NCI-H82 treated with DMSO at 0.1 percent for 48 hours (cell line): ENCODE measurements at regions not wholly inside any gene's neighbourhood (a gene's known extent, or its start where the extent isn't known, plus 50 kb on each side); places are given as distances from the start of the nearest gene placed in this dataset.

Experiments
- DNase-seq: peaks from one replicate; lab custom pipeline; 2025; ENCODE audit not compliant: unreplicated experiment; lab: John Stamatoyannopoulos, UW

DNA sequence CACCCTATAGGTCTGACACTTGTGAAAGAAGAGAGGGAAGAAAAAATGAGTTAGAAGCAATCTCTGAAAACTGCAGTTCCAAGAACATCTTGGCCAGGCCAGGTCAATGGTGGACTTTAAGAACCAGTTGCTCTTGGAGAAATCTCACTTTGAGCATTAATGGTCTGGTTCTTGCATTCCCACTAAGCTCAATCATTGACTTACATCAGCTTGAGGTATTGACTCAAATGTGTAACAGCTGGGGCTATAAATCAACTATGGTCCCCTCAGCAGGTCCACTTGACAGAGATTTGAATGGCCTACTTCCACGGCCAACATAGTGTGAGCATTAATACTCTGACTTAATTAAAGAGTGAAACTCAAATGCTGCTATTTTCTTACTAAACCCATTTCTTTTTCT is 357.8 kb upstream of the RGMB start:
- no peak for DNase-seq

DNA sequence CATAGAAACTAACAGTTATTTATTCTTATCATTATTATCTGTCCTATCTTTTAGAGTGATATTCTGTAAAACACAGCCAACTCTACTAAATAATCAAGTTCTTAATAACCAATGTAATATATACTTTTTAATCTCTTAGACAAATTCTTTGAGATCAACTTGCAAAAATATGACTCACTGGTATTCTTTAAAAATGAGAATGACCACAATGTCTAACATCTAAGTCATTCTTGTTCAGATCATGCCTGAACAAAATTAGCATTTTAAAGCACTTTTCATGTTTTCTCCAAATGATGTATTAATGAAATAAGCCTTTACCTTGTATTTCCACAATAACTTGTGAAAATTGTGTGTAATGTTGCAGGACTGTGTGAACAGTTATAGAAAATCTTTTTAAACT is 356.9 kb upstream of the RGMB start:
- no peak for DNase-seq

DNA sequence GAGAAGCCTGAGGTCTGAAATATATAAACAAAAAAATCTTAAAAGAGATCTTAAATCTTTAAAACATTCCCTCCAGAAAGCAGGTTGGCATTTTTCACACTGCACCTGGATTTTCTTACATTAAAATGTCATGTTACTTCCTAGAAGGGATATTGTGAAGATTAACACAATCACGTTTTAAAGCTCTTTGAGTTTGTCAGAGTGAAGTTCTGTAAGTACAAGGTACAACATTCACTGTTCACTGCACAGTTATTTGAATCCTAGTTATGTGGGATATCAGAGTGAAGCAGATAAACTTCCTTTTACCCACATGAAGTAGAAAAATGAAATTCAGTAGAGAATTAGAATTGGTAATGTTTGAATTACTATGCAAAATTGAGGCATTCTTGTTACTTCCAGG is 353.6 kb upstream of the RGMB start:
- no peak for DNase-seq

DNA sequence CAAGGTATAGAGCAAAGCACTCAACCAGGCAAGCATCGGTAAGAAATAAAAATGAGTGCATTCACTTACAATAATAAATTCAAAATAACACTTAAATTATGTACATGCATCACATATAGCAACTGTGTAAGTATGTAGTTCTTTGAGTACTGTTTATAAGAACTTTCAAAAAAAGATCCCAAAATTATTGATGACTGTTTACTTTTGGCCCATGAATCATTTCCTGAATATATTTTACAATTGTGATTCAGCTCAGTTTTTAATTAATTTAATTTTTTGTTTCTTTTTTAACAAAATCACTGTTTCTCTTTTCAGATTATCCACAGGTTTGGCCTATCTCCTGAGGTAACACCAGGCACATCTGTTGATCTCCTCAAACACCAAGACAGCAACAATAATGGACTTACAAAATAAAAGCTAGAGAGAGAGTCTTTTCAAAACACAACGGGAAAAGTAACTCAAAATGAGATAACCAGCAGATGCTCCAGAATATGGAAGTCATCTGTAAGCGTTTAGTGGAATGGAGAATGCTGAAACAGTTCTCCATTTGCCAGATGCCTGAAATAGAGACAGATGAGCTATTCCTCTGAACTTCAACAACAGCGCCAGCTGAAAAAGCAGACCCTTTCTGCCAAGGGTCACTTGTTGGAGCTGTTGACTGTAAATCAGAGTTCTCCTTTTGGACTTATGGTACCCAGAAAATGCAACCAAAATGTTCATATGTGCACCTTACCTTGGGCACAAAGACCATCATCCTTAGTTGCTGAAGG is 348.6 kb upstream of the RGMB start:
- DNase-seq, result no peak

DNA sequence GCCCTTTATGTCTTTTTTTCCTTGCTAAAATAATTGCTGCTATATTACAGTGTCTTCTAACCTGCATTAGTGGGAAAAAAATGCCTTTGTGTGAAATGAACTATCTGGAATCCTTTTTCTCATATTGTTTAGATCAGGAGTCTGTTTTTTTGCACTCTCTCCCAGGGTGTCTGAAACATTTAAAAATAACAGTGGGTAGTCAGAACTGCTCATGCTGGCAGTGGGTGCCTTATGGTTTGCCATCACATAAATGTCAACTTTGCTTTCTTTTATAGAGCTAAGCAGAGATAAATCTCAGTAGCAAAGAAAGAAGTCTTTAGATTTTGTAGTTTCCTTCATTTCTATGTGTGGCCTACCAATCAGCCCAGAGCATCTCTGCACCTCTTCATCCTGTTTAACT is 347.8 kb upstream of the RGMB start:
- DNase-seq, result no peak

DNA sequence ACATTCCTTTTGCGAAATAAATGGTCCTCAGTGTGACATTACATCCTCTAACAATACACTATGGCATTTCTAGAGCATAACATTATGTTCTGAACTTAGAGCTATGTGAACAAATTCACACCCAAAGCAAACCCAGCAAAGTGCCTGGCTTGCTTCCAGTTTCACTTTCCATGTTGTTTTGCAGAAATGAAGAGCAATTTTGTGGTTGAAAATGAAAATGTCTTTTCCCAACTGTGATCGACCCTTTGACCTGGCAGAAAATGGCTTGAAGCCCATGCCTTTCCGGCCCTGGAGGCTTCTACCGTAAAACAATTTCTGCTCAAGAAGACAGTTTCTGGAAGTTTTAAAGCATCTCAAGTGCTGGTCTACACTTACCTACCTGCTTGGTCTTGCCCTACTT is 344.7 kb upstream of the RGMB start:
- no peak for DNase-seq

DNA sequence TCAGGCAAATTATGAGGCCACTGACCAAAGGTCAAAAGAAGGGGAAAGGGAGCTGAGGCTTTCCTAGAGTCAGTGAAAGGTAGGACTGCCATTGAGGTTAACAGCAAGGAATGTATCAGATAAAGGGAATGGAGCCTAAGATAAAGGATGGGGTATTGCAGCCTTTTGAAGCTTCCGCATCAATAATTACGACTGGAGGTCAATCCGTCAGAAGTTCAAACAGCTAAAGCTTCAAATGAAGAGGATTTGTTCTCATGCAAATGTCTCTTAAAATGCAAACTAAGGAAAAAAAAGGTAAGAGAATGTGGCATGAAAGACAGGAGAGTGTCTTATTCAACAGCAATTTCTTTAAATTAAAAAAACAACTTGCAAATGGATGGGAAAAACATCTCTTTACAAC is 341.1 kb upstream of the RGMB start:
- DNase-seq, result no peak

DNA sequence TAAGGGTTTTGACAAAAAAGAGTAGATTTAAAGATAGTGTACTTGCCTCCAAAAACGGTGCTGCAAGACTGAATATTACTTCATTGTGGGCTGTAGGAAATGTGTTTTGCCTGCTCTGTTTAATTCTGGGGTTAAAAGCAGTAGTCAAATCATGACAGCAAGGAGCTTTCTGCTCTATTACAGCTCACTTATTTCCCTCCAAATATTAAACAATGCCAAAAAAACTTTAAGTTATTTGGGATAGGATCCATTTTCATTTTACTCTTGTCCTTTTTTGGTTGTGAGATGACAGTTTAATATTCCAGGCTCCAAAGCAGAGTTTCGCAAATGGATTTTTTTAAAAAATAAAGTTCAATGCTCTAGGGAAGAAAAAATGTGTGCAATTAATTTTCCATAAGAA is 340.4 kb upstream of the RGMB start:
- DNase-seq, result no peak

DNA sequence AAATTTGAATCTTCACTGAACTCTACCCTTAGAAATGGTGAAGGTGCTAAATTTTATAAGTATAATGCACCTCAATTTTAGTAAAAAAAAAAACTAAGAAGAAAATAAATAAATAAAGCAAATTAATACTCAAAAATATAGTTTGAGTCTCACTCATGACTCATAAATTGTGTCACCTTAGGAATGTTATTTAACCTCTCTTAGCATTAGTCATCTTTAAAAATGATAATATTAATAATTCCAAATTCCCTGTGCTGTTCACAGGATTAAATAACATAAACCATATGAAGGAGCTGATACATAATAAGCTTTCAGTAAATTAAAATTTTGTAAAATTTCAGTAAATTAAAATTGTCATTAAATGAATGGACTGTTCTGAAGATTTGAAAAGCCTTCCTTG is 339.8 kb upstream of the RGMB start:
- no peak for DNase-seq

DNA sequence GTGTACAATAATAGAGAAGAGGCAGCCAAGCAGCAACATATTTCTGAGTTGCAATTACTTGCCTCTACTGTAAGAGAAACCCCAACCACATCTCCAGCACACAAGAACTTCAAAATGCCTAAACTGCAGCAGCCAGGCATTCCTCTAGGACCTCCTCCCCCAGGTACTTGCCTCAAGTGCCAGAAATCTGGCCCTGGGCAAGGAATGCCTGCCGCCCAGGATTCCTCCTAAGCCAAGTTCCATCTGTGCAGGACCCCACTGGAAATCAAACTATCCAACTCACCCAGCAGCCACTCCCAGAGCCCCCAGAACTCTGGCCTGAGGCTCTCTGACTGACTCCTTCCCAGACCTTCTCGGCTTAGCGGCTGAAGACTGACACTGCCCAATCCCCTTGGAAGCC is 336.8 kb upstream of the RGMB start:
- no peak for DNase-seq

DNA sequence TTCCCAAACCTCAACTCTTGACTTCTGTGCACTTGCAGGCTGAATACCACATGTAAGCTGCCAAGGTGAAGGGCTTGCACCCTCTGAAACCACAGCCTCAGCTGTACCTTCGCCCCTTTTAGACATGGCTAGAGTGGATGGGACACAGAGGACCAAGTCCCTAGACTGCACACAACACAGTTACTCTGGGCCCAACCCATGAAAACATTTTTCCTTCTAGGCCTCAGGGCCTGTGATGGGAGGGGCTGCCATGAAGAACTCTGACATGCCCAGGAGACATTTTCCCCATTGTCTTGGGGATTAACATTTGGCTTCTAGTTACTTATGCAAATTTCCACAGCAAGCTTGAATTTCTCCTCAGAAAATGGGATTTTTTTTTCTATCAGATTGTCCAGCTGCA is 331.0 kb upstream of the RGMB start:
- no peak for DNase-seq

DNA sequence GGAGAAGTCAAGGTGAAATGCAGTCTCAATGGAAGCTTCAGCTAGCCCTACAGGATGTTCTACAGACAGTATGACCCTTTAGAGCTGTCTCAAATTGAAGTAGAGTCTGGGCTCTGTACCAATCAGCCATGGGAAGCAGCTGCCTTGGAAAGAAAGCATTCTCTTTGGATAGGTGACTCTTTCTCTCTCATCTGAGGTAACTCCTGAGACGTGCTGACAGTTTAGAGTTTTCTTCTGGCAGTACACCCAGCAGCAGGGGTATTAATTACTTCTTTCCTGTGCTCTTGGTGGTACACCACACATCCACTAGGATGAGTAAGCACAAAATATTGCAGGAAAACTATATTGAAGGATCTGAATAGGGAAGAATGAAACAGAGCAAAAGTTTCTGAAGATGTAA is 329.6 kb upstream of the RGMB start:
- no peak for DNase-seq

DNA sequence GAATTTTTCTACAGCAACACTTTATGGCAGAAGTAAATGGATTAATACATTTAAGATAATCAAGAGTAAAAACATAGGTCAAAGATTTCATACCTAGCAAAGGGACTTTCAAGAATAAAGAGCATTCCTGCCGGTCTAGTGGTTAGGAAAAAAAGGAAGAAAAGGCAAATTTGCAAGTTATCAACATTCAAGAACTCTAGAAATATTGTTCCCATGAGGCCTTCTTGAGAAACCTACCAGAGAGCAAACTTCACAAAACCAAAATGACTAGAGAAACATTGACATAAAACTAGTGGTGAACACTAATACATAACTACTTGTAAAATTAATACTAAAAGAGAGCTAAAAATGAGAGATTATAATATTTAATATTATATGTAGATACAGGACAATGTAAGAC is 320.2 kb upstream of the RGMB start:
- no peak for DNase-seq

DNA sequence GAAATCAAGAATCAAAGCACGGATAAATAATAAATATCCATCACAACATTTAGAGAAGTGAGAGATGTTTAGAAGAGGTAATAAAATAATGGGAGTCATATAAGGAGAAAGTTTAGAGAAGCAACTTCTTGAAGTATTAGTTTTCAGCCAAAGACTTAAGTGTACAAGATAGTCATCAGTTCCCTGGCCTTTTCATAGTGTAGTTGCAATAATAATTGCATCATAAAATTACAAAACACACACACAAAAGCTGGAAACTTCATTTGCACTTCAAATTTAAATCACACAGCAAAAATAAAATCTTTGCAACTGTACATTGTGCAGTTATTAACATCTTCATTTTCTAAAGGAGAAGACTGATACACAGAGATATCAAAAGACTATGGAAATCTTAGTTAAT is 319.1 kb upstream of the RGMB start:
- DNase-seq, result no peak

DNA sequence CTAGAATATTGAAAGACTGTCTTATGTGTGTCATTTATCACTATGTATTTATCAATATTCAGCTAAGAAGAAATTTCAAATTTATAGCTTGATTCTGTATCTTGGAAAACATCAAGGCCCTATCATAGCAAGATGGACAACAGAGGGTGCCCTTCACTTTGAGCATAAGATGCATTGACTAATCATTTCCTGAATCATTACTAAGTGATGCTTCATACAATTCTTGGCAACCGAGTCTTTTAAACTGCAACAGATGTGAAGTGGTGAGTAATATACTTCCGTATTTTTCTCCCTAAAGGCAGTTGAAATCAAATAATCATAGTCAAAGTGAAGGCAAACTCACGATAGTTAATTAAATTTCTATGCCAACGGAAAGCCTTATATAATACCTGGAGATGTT is 318.6 kb upstream of the RGMB start:
- DNase-seq, result no peak

DNA sequence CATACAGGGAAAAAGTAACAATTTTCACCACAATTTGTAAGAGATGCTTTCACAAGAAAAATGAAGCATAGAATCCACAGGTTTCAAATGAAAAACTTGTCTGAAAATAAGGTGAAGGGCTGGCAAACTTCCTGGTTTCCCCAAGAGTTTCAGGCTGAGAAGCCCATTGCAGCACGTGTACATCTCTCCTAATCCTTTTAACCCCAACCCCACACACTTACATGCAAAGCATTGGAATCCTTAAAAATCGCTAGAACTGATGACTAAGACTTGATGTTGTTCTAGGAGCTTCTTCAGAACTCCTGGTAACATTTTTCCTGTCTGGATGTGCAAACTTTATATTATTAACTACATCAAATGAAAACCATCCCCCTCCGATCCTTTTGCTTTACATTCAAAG is 317.8 kb upstream of the RGMB start:
- no peak for DNase-seq

DNA sequence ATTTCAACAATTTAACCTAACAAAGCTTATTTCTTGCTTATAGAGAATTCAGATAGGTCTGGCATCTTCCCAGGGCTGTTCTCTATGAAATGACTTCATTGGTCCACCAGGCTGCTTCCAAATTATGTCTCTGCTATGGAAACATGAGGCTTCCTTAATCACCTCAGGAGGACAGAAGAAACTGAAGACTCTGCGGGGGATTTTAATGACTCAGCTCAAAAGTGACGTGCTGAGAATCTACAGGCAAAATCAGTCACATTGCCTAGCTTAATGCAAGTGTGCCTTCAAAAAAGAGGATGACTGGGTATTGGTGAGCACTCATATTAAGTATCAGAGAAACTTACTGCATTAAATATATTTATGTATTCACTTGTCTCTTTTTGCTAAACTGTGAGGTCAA is 315.5 kb upstream of the RGMB start:
- DNase-seq, result no peak

DNA sequence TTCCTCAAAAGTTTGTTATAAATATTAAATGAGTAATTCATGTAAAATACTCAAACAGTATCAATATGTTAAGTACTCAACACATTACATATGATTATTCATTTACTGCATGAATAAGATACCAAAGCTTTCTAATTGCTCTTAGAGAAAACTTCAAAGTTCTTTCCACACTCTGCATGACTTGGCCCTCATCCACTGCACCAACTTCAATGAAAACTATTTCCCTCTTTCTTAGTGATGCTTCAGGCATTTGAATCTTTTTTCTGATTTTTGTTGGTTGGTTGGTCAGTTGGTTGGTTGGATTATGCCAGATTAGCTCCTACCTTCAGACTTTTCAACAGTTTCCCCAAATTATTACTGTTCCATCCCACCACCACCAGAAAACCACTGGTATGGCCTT is 314.7 kb upstream of the RGMB start:
- DNase-seq, result no peak

DNA sequence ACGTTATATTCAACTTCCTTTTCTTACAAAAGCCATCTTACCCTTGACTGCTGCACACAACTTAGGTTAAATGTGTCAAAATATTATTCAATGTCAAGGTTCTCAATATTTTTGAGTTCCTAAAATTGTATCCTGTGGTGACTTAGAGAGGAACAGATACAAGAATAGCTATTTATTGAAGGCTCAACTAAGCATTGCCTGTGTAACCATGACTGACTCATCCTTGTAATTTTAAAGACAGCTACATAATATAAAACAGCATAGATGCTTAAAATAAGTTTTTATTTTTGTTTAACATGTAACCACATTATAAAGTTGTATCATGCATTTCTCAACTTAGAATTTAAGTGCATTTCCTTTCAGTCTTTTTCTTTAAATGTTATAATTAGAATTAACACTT is 312.9 kb upstream of the RGMB start:
- no peak for DNase-seq

DNA sequence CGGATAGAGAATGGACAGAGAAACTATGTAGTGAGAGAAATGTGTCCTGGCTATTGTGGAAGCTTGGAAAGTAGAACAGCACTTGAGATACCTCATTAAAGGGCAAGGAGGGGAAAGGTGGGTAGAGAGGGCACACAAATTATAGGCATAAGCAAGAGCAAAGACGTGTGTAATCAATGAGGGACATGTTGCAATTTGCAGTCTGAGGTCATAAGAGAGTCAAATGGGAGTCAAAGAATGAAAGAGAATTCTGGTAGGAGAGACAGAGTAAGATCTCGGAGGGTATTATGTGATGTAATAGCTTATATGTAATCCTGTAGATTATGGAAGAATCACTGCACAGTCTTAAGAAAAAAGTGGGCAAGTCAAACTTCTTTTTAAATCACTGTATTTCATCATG is 312.0 kb upstream of the RGMB start:
- DNase-seq, result no peak

DNA sequence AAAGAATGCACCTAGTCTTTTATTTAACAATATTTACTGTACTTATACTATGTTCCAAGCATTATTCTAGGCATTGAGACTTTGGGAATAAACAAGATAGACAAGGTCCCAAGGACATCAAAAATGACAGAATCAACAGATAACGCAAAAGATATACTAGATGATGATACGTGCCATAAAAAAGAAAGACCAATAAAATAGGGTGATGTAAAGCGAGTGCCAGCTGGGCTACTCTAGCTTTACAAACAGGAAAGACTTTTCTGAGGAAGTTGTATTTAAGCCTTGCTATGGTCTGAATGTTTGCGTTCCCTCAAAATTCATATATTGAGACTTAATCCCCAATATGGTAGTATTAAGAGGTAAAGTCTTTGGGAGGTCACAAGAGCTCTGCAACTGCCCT is 310.2 kb upstream of the RGMB start:
- DNase-seq, result no peak

DNA sequence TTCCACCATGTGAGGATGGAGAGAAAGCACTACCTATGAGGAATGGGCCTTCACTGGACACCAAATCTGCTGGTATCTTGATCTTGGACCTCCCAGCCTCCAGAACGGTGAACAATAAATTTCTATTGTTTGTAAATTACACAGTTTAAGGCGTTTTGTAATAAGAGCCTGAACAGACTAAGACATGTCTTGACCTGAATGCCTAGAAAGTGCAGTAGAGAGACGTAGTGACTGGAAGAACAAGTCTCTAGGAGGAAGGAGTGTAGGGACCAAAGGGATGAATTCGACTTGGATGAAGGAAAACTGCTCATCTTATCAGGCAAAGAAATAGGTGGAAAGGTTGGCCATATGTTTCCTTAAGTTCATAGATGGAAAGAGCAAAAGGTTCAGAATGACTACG is 309.8 kb upstream of the RGMB start:
- no peak for DNase-seq

DNA sequence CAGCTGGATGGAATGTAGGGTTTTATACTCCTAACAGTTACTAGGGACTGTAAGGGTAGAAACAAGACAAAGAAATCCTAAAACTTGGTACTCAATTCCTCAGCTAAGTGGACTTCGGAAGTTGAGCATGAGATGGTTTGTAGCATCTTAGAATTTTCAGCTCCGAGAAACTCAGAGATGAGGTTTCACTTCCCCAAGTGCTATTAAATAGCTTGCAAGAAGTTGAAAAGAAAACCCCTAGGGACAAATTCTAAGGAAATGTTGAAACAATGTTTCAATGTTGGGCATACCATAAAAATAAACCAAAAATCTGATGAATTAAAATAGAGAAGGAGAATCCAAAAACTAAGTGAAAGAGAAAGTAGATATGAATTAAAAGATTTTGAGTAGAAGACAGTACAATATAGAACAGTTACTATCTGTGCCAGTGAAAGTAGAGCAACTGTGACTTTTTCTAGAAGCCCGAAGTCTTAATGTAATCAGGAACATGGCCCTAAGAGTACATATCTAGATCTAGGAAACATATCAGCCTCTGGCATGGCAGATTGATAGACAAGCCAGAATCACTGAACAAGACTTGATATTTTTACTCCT is 308.6 kb upstream of the RGMB start:
- no peak for DNase-seq
